H1 (cell line): ENCODE measurements at regions not wholly inside any gene's neighbourhood (a gene's known extent, or its start where the extent isn't known, plus 50 kb on each side); places are given as distances from the start of the nearest gene placed in this dataset.

Source experiments
- BRCA1 ChIP-seq: IDR thresholded peaks from 2 replicates; pipeline ENCODE4 v1.6.1; 2012; ENCODE audit warnings: low read depth, low read length, improper control_type of control experiment
- CBX8 ChIP-seq: fragments of 300-800, 300-1000 bp; sonication (generic); IDR thresholded peaks from 2 replicates; pipeline ENCODE4 v1.7.1; 2016; ENCODE audit warnings: low read depth, low read length, borderline replicate concordance
- CEBPB ChIP-seq: IDR thresholded peaks from 2 replicates; pipeline ENCODE4 v1.6.1; 2012; ENCODE audit warnings: low read depth, low read length
- CHD2 ChIP-seq: IDR thresholded peaks from 2 replicates; pipeline ENCODE4 v1.6.1; 2012; ENCODE audit warnings: low read length, improper control_type of control experiment
- CTBP2 ChIP-seq: IDR thresholded peaks from 2 replicates; pipeline ENCODE4 v1.7.0; 2011; ENCODE audit warnings: borderline replicate concordance, mild to moderate bottlenecking, moderate library complexity, mixed read lengths, low read length; ENCODE audit not compliant: insufficient read depth, insufficient read length
- E2F6 ChIP-seq: IDR thresholded peaks from 2 replicates; pipeline ENCODE4 v1.6.1; 2012; ENCODE audit warnings: inconsistent platforms
- EP300 ChIP-seq, 2 experiments: IDR thresholded peaks; 1 replicate in 1 of 2; 2 replicates in 1 of 2; pipeline ENCODE4 v1.6.1; 2011 to 2012; ENCODE audit warnings: low read depth in 2 of 2, low read length in 2 of 2, mild to moderate bottlenecking in 2 of 2, borderline replicate concordance in 1 of 2, inconsistent platforms in 1 of 2, moderate library complexity in 1 of 2
- HDAC2 ChIP-seq, 2 experiments: fragments of 300-600 bp in 1 of 2; sonication (generic) in 1 of 2; IDR thresholded peaks; 2 replicates each; pipeline ENCODE4 v1.6.1; 2011 to 2012; ENCODE audit warnings: low read depth in 2 of 2, low read length in 2 of 2, mild to moderate bottlenecking in 2 of 2, moderate library complexity in 2 of 2, borderline replicate concordance in 1 of 2, inconsistent platforms in 1 of 2
- JUND ChIP-seq: IDR thresholded peaks from 2 replicates; pipeline ENCODE4 v1.6.1; 2011; ENCODE audit warnings: mild to moderate bottlenecking, improper control_type of control experiment, low read length
- NANOG ChIP-seq: IDR thresholded peaks from 2 replicates; pipeline ENCODE4 v1.6.1; 2011; ENCODE audit warnings: low read length, low read depth, mild to moderate bottlenecking, inconsistent platforms; ENCODE audit not compliant: insufficient read depth, poor library complexity, severe bottlenecking
- RAD21 ChIP-seq, 2 experiments: IDR thresholded peaks in 1 of 2; conservative IDR thresholded peaks in 1 of 2; 2 replicates each; pipeline ENCODE4 v1.6.1; 2011; ENCODE audit warnings: low read depth in 2 of 2, low read length in 2 of 2, improper control_type of control experiment in 1 of 2, inconsistent platforms in 1 of 2, mild to moderate bottlenecking in 1 of 2, moderate library complexity in 1 of 2
- SAP30 ChIP-seq: fragments of 300-600 bp; sonication (generic); IDR thresholded peaks from 2 replicates; pipeline ENCODE4 v1.7.1; 2012; ENCODE audit warnings: low read length, moderate library complexity, mild to moderate bottlenecking, inconsistent platforms; ENCODE audit not compliant: insufficient read depth, insufficient replicate concordance
- SP4 ChIP-seq: IDR thresholded peaks from 2 replicates; pipeline ENCODE4 v1.6.1; 2012; ENCODE audit warnings: low read length, inconsistent platforms
- TAF1 ChIP-seq: IDR thresholded peaks from 2 replicates; pipeline ENCODE4 v1.6.1; 2011; ENCODE audit warnings: mild to moderate bottlenecking, low read depth, low read length
- TF ChIP-seq, protein P1 (sequence below): IDR thresholded peaks from 2 replicates; pipeline ENCODE4 v1.6.1; 2011; ENCODE audit warnings: low read depth, mild to moderate bottlenecking, low read length; ENCODE audit not compliant: insufficient read depth
- TF ChIP-seq, protein P2 (sequence below), 3 experiments: IDR thresholded peaks; 1 replicate in 2 of 3; 2 replicates in 1 of 3; pipeline versions ENCODE4 v1.5.1 to v1.6.1; 2011; ENCODE audit warnings: low read length in 3 of 3, mild to moderate bottlenecking in 3 of 3, inconsistent platforms in 2 of 3, low read depth in 1 of 3, moderate library complexity in 1 of 3; ENCODE audit not compliant: insufficient read depth in 1 of 3; ENCODE audit errors: control extremely low read depth in 1 of 3
- TF ChIP-seq, protein P3 (sequence below): IDR thresholded peaks from 2 replicates; pipeline ENCODE4 v1.6.1; 2011; ENCODE audit warnings: low read length, improper control_type of control experiment

- TF ChIP-seq CBX8 = no peak
- no peak for TF ChIP-seq E2F6
- no peak for TF ChIP-seq RAD21 (IDR thresholded peaks at IDR 0.05 in 1 of 2, conservative IDR thresholded peaks at IDR 0.05 in 1 of 2; ENCODE audit: low read depth in 2 of 2, low read length in 2 of 2)
- TF ChIP-seq CEBPB = no peak
- no peak for TF ChIP-seq SAP30
- no peak for TF ChIP-seq EP300 (IDR thresholded peaks at IDR 0.05; ENCODE audit: borderline replicate concordance in 1 of 2, low read depth in 2 of 2, low read length in 2 of 2)
- no peak for TF ChIP-seq TAF1
- no peak for TF ChIP-seq BRCA1
- TF ChIP-seq, protein P1, sequence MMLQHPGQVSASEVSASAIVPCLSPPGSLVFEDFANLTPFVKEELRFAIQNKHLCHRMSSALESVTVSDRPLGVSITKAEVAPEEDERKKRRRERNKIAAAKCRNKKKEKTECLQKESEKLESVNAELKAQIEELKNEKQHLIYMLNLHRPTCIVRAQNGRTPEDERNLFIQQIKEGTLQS = no peak
- no peak for TF ChIP-seq NANOG
- TF ChIP-seq CTBP2 = no peak
- no peak for TF ChIP-seq JUND
- TF ChIP-seq, protein P2, sequence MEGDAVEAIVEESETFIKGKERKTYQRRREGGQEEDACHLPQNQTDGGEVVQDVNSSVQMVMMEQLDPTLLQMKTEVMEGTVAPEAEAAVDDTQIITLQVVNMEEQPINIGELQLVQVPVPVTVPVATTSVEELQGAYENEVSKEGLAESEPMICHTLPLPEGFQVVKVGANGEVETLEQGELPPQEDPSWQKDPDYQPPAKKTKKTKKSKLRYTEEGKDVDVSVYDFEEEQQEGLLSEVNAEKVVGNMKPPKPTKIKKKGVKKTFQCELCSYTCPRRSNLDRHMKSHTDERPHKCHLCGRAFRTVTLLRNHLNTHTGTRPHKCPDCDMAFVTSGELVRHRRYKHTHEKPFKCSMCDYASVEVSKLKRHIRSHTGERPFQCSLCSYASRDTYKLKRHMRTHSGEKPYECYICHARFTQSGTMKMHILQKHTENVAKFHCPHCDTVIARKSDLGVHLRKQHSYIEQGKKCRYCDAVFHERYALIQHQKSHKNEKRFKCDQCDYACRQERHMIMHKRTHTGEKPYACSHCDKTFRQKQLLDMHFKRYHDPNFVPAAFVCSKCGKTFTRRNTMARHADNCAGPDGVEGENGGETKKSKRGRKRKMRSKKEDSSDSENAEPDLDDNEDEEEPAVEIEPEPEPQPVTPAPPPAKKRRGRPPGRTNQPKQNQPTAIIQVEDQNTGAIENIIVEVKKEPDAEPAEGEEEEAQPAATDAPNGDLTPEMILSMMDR (IDR thresholded peaks at IDR 0.05; ENCODE audit: control extremely low read depth in 1 of 3, insufficient read depth in 1 of 3, low read depth in 1 of 3, low read length in 3 of 3) = no peak
- TF ChIP-seq, protein P3, sequence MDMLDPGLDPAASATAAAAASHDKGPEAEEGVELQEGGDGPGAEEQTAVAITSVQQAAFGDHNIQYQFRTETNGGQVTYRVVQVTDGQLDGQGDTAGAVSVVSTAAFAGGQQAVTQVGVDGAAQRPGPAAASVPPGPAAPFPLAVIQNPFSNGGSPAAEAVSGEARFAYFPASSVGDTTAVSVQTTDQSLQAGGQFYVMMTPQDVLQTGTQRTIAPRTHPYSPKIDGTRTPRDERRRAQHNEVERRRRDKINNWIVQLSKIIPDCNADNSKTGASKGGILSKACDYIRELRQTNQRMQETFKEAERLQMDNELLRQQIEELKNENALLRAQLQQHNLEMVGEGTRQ = no peak
- no peak for TF ChIP-seq SP4
- TF ChIP-seq CHD2 = no peak
- TF ChIP-seq HDAC2 (IDR thresholded peaks at IDR 0.05; ENCODE audit: borderline replicate concordance in 1 of 2, low read depth in 2 of 2, low read length in 2 of 2) = no peak
- TF ChIP-seq, all 59 proteins: peak for 0
Measured at GRCh38 chr3:65033576-65033975, 345.8 kb upstream of the ADAMTS9 start (continued).
